ENCODE measurements at regions not wholly inside any gene's neighbourhood (a gene's known extent, or its start where the extent isn't known, plus 50 kb on each side); places are given as distances from the start of the nearest gene placed in this dataset.

DNA sequence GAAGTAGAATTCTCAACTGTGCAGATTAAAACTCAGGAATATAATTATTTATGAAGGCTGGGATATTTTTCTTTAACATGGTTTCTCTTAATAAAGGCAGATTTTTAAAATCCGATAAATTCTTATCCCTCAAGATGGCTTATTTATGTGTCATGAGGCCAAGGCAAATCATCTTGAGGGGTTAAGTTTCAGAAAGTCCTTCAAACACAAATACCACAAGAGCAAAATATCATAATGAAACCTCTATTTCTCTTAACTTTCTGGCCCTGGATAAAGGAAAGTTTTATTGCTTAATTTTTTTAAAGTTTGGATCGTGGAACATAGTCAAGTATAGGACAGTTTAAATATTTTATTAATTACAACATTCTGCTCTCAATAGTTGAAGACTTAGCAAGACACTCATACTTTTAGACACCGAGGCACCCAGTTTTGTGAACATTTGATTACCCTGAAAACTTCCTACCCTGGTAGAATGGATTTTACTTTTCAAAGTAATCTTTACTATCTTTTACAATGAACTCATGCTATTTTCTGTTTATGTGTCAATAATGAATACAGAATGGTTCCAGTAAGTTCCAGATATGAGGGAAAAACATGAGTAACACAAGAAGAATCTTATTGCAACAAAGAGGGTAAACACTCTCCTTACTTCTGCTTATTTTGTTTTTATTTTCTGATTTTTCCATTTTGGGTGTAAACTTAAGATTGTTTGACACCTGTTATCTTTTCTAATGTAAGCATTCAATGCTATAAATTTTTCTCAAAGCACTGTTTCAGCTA lies 200.7 kb upstream of the IL15 start:
- no peak for TF ChIP-seq POLR2A (IDR thresholded peaks at IDR 0.05; ENCODE audit: insufficient read depth in 1 of 2, low read depth in 2 of 2, low read length in 2 of 2)
- no peak for TF ChIP-seq ZNF709 (CRISPR knock-in tag; IDR thresholded peaks at IDR 0.05)
- no peak for TF ChIP-seq ZFP90 (CRISPR knock-in tag; IDR thresholded peaks at IDR 0.05; ENCODE audit: borderline replicate concordance)
- TF ChIP-seq MAZ (IDR thresholded peaks at IDR 0.05; ENCODE audit: borderline replicate concordance, low read depth, low read length) = no peak
- TF ChIP-seq MAZ (CRISPR knock-in tag; IDR thresholded peaks at IDR 0.05; ENCODE audit: low read depth) = no peak
- TF ChIP-seq CBFB (CRISPR knock-in tag; IDR thresholded peaks at IDR 0.05) = no peak
- no peak for TF ChIP-seq ZNF788 (CRISPR knock-in tag; IDR thresholded peaks at IDR 0.05; ENCODE audit: borderline replicate concordance)
- TF ChIP-seq, protein P1, sequence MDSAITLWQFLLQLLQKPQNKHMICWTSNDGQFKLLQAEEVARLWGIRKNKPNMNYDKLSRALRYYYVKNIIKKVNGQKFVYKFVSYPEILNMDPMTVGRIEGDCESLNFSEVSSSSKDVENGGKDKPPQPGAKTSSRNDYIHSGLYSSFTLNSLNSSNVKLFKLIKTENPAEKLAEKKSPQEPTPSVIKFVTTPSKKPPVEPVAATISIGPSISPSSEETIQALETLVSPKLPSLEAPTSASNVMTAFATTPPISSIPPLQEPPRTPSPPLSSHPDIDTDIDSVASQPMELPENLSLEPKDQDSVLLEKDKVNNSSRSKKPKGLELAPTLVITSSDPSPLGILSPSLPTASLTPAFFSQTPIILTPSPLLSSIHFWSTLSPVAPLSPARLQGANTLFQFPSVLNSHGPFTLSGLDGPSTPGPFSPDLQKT (CRISPR knock-in tag; IDR thresholded peaks at IDR 0.05; ENCODE audit: borderline replicate concordance) = no peak
- TF ChIP-seq, protein P2, sequence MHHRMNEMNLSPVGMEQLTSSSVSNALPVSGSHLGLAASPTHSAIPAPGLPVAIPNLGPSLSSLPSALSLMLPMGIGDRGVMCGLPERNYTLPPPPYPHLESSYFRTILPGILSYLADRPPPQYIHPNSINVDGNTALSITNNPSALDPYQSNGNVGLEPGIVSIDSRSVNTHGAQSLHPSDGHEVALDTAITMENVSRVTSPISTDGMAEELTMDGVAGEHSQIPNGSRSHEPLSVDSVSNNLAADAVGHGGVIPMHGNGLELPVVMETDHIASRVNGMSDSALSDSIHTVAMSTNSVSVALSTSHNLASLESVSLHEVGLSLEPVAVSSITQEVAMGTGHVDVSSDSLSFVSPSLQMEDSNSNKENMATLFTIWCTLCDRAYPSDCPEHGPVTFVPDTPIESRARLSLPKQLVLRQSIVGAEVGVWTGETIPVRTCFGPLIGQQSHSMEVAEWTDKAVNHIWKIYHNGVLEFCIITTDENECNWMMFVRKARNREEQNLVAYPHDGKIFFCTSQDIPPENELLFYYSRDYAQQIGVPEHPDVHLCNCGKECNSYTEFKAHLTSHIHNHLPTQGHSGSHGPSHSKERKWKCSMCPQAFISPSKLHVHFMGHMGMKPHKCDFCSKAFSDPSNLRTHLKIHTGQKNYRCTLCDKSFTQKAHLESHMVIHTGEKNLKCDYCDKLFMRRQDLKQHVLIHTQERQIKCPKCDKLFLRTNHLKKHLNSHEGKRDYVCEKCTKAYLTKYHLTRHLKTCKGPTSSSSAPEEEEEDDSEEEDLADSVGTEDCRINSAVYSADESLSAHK (CRISPR knock-in tag; IDR thresholded peaks at IDR 0.05; ENCODE audit: borderline replicate concordance) = no peak
